K562 (cell line): ENCODE measurements at regions not wholly inside any gene's neighbourhood (a gene's known extent, or its start where the extent isn't known, plus 50 kb on each side); places are given as distances from the start of the nearest gene placed in this dataset.
"Not testable (repeated sequence)": the region's sequence is repeated elsewhere in the genome, so short reads cannot be mapped to it uniquely, and the experiment has no call there.

Experiments
- ATAC-seq: fragments of 200-7000 bp; cut with Tn5 transposase; 3 replicates; pipeline ENCODE4 v1.9.1; 2020; ENCODE audit warnings: moderate library complexity
- BruUV-seq: library from RNA; stranded (reverse); fragments of 400-500 nt; replicated peaks from 2 replicates; lab custom pipeline; 2021; lab: Mats Ljungman, UMichigan
- CTCF ChIA-PET: fragments of 300-600 bp; formaldehyde crosslinking; extraction: SDS; loops from one replicate; lab custom pipeline; 2021; ENCODE audit warnings: low intra/inter-chr PET ratio; lab: Yijun Ruan, JAX
- POLR2A ChIA-PET: fragments of 300-600, 350-650 bp; sonication (Branson Sonifier 250); formaldehyde crosslinking; extraction: SDS; loops from one replicate; lab custom pipeline; 2021; ENCODE audit warnings: antibody characterized with exemption, inconsistent platforms; lab: Yijun Ruan, JAX
- DNase-seq, 4 experiments: peaks; one replicate each; pipeline versions ENCODE4 v3.0.0 to v3.0.0-alpha.2; 2011 to 2018; ENCODE audit warnings: low spot score in 3 of 4, mixed read lengths in 3 of 4; ENCODE audit errors: extremely low read depth in 1 of 4
- FAIRE-seq: peaks from 2 replicates; lab custom pipeline; 2011; peaks lifted over from hg19 to GRCh38; lab: Jason Lieb, UNC
- H2AFZ ChIP-seq: 2 replicates; pipeline ENCODE4 v1.6.0; 2011; ENCODE audit warnings: low read depth, low read length, control low read depth, inconsistent platforms
- H3K27ac ChIP-seq: fragments of 200-600 bp; 3 replicates; pipeline ENCODE4 v1.8.0; 2011; ENCODE audit warnings: low read depth, mild to moderate bottlenecking, control low read depth, inconsistent platforms, low read length, moderate library complexity, mixed read lengths; ENCODE audit errors: extremely low read depth
- H3K27me3 ChIP-seq, 2 experiments: fragments of 300-600 bp in 1 of 2; 2 replicates in 1 of 2; 3 replicates in 1 of 2; pipeline versions ENCODE4 v1.6.0 to v1.8.0; 2011; ENCODE audit warnings: inconsistent platforms in 2 of 2, low read length in 2 of 2, mild to moderate bottlenecking in 1 of 2, mixed read lengths in 1 of 2, moderate library complexity in 1 of 2; ENCODE audit not compliant: control insufficient read depth in 2 of 2, insufficient read depth in 2 of 2
- H3K36me3 ChIP-seq: fragments of 300-600 bp; 3 replicates; pipeline ENCODE4 v1.8.0; 2011; ENCODE audit warnings: mild to moderate bottlenecking, low read length, inconsistent platforms; ENCODE audit not compliant: control insufficient read depth, insufficient read depth
- H3K4me1 ChIP-seq, 2 experiments: fragments of 200-600 bp in 1 of 2; replicated peaks in 1 of 2; 2 replicates in 1 of 2; 3 replicates in 1 of 2; pipeline versions ENCODE4 v1.5.1 to v1.8.0; 2011; ENCODE audit warnings: inconsistent platforms in 2 of 2, low read length in 2 of 2, mild to moderate bottlenecking in 1 of 2, mixed read lengths in 1 of 2, moderate library complexity in 1 of 2; ENCODE audit not compliant: control insufficient read depth in 2 of 2, insufficient read depth in 2 of 2
- H3K4me2 ChIP-seq: 2 replicates; pipeline ENCODE4 v1.6.1; 2011; ENCODE audit warnings: low read length, control low read depth, inconsistent platforms, mixed read lengths; ENCODE audit not compliant: insufficient read depth
- H3K4me3 ChIP-seq: fragments of 200-600 bp; sonication (generic), shearing (Covaris generic); 2 replicates; pipeline ENCODE4 v1.5.1; 2016; ENCODE audit warnings: control low read depth, inconsistent platforms
- H3K79me2 ChIP-seq: fragments of 200-600 bp; 3 replicates; pipeline ENCODE4 v1.8.0; 2011; ENCODE audit warnings: low read length, inconsistent platforms; ENCODE audit not compliant: control insufficient read depth, insufficient read depth
- H3K9ac ChIP-seq, 2 experiments: 2 replicates each; pipeline versions ENCODE4 v1.6.0 to v1.6.1; 2011; ENCODE audit warnings: low read depth in 2 of 2, low read length in 2 of 2, control low read depth in 1 of 2, inconsistent platforms in 1 of 2, mild to moderate bottlenecking in 1 of 2, mixed read lengths in 1 of 2; ENCODE audit not compliant: insufficient read depth in 1 of 2
- H3K9me1 ChIP-seq: one replicate; pipeline ENCODE4 v1.6.0; 2011; ENCODE audit warnings: inconsistent platforms, mild to moderate bottlenecking, low read length, moderate library complexity; ENCODE audit not compliant: control insufficient read depth, insufficient read depth
- H3K9me3 ChIP-seq: replicated peaks from 2 replicates; pipeline ENCODE4 v1.5.1; 2011; ENCODE audit warnings: low read depth, low read length, inconsistent platforms; ENCODE audit not compliant: control insufficient read depth, insufficient read depth
- H4K20me1 ChIP-seq: replicated peaks from 2 replicates; pipeline ENCODE4 v1.6.1; 2011; ENCODE audit warnings: low read length, inconsistent platforms, mixed read lengths; ENCODE audit not compliant: control insufficient read depth, insufficient read depth
- WGBS: fragments of 100-300 bp; shearing (Covaris generic); methylation state at CpG from one replicate; pipeline ENCODE4 v1.1.6; 2016; ENCODE audit warnings: low coverage, mixed read lengths; ENCODE audit not compliant: insufficient coverage; ENCODE audit errors: missing lambda C conversion rate; 5-methylcytosine and 5-hydroxymethylcytosine counted together
- in situ Hi-C: fragments of 300-500 bp; cut with MboI; formaldehyde crosslinking; loops from 4 replicates; pipeline ENCODE4 v1.15.0; 2018; ENCODE audit warnings: inconsistent platforms, mixed read lengths
- intact Hi-C: fragments of 100-400 bp; cut with micrococcal nuclease; formaldehyde crosslinking; loops from 2 replicates; pipeline ENCODE4 v1.14.2; 2022
- TF ChIP-seq, protein P1 (sequence below): IDR thresholded peaks from 2 replicates; pipeline ENCODE4 v1.6.1; 2016; ENCODE audit warnings: missing genetic modification characterization, missing compliant biosample characterization
- TF ChIP-seq, protein P2 (sequence below), 2 experiments: fragments of 450-650 bp; IDR thresholded peaks; 2 replicates each; pipeline ENCODE4 v1.6.1; 2018; ENCODE audit warnings: mild to moderate bottlenecking in 2 of 2, low read depth in 1 of 2; ENCODE audit not compliant: partially characterized antibody in 2 of 2

DNA sequence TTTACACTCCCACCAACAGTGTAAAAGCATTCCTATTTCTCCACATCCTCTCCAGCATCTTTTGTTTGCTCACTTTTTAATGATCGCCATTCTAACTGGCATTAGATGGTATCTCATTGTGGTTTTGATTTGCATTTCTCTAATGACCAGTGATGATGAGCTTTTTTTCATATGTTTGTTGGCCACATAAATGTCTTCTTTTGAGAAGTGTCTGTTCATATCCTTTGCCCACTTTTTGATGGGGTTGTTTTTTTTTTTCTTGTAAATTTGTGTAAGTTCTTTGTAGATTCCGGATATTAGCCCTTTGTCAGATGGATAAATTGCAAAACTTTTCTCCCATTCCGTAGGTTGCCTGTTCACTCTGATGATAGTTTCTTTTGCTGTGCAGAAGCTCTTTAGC lies 64.6 kb downstream of the ADCYAP1 start:
- H3K9me3 ChIP-seq, H2AFZ ChIP-seq, DNase-seq, H3K79me2 ChIP-seq, H4K20me1 ChIP-seq, H3K9ac ChIP-seq, H3K27me3 ChIP-seq, H3K4me3 ChIP-seq, H3K27ac ChIP-seq, H3K9me1 ChIP-seq, ATAC-seq, CTCF ChIA-PET, FAIRE-seq, H3K4me2 ChIP-seq, H3K36me3 ChIP-seq, in situ Hi-C loops, BruUV-seq: not testable (repeated sequence)
- intact Hi-C loops, result loop anchor here (5.0 kb wide), 1 partner anchor 83 kb away; no protein-coding TSS in a partner anchor
- POLR2A ChIA-PET, result interaction anchor here (0.8 kb wide), 1 partner anchor 19 kb away, joined by 5 read pairs; no protein-coding TSS in a partner anchor
- WGBS, result 68% methylated on average over 3 of the region's 3 CpGs
- H3K4me1 ChIP-seq, result peaks cover 3 to 24% of the 10 kb centered on the region in 2 experiments; a peak in 4 of 5 replicates
- TF ChIP-seq, protein P1, sequence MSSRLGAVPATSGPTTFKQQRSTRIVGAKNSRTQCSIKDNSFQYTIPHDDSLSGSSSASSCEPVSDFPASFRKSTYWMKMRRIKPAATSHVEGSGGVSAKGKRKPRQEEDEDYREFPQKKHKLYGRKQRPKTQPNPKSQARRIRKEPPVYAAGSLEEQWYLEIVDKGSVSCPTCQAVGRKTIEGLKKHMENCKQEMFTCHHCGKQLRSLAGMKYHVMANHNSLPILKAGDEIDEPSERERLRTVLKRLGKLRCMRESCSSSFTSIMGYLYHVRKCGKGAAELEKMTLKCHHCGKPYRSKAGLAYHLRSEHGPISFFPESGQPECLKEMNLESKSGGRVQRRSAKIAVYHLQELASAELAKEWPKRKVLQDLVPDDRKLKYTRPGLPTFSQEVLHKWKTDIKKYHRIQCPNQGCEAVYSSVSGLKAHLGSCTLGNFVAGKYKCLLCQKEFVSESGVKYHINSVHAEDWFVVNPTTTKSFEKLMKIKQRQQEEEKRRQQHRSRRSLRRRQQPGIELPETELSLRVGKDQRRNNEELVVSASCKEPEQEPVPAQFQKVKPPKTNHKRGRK, result 0 out of 2 replicates have a peak, but pooled peaks have one; percentile 20
- TF ChIP-seq, protein P2, sequence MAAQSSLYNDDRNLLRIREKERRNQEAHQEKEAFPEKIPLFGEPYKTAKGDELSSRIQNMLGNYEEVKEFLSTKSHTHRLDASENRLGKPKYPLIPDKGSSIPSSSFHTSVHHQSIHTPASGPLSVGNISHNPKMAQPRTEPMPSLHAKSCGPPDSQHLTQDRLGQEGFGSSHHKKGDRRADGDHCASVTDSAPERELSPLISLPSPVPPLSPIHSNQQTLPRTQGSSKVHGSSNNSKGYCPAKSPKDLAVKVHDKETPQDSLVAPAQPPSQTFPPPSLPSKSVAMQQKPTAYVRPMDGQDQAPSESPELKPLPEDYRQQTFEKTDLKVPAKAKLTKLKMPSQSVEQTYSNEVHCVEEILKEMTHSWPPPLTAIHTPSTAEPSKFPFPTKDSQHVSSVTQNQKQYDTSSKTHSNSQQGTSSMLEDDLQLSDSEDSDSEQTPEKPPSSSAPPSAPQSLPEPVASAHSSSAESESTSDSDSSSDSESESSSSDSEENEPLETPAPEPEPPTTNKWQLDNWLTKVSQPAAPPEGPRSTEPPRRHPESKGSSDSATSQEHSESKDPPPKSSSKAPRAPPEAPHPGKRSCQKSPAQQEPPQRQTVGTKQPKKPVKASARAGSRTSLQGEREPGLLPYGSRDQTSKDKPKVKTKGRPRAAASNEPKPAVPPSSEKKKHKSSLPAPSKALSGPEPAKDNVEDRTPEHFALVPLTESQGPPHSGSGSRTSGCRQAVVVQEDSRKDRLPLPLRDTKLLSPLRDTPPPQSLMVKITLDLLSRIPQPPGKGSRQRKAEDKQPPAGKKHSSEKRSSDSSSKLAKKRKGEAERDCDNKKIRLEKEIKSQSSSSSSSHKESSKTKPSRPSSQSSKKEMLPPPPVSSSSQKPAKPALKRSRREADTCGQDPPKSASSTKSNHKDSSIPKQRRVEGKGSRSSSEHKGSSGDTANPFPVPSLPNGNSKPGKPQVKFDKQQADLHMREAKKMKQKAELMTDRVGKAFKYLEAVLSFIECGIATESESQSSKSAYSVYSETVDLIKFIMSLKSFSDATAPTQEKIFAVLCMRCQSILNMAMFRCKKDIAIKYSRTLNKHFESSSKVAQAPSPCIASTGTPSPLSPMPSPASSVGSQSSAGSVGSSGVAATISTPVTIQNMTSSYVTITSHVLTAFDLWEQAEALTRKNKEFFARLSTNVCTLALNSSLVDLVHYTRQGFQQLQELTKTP (IDR thresholded peaks at IDR 0.05; ENCODE audit: low read depth in 1 of 2, partially characterized antibody in 2 of 2), result peak in 1 of 2 experiments; percentile 97
